GM10266 (cell line): ENCODE measurements at regions not wholly inside any gene's neighbourhood (a gene's known extent, or its start where the extent isn't known, plus 50 kb on each side); places are given as distances from the start of the nearest gene placed in this dataset.

Experiments
- DNase-seq: peaks from one replicate; pipeline ENCODE4 v3.0.0; 2012; ENCODE audit errors: extremely low spot score
- CTCF ChIP-seq: IDR thresholded peaks from 2 replicates; pipeline ENCODE4 v1.5.1; 2012; ENCODE audit warnings: mild to moderate bottlenecking, low read depth; ENCODE audit not compliant: control insufficient read depth, insufficient read depth; ENCODE audit errors: missing control alignments

GRCh38 chrX:104428231-104428630 is 137.8 kb upstream of the IL1RAPL2 start:
- DNase-seq: no peak
- no peak for TF ChIP-seq CTCF

GRCh38 chrX:104427693-104428092 is 138.3 kb upstream of the IL1RAPL2 start:
- no peak for TF ChIP-seq CTCF
- DNase-seq: no peak

GRCh38 chrX:104427073-104427472 is 138.9 kb upstream of the IL1RAPL2 start:
- TF ChIP-seq CTCF: no peak
- DNase-seq: no peak

- no peak for TF ChIP-seq CTCF
- DNase-seq: no peak
Observed at GRCh38 chrX:104420907-104421306, 145.1 kb upstream of the IL1RAPL2 start.

GRCh38 chrX:104419926-104420325 is 146.1 kb upstream of the IL1RAPL2 start:
- TF ChIP-seq CTCF: no peak
- no peak for DNase-seq

- DNase-seq: no peak
- TF ChIP-seq CTCF: no peak
Observed at GRCh38 chrX:104419211-104419610, 146.8 kb upstream of the IL1RAPL2 start.

- no peak for TF ChIP-seq CTCF
- no peak for DNase-seq
Observed at GRCh38 chrX:104411800-104412199, 154.2 kb upstream of the IL1RAPL2 start.
